Globus pallidus (tissue), 1 donor: ENCODE measurements at regions not wholly inside any gene's neighbourhood (a gene's known extent, or its start where the extent isn't known, plus 50 kb on each side); places are given as distances from the start of the nearest gene placed in this dataset.
"Not testable (repeated sequence)": the region's sequence is repeated elsewhere in the genome, so short reads cannot be mapped to it uniquely, and the experiment has no call there.

Experiments used
- DNase-seq: peaks from one replicate; pipeline ENCODE4 v3.0.0-alpha.2; 2015; ENCODE audit warnings: low spot score

GRCh38 chr4:10388146-10388545, 69.1 kb downstream of the ZNF518B start:
- not testable (repeated sequence) for DNase-seq

- DNase-seq: no peak
Measured at GRCh38 chr4:10385994-10386394, 71.2 kb downstream of the ZNF518B start.

- no peak for DNase-seq
Measured at GRCh38 chr4:10384974-10385373, 72.3 kb downstream of the ZNF518B start.

- DNase-seq: no peak
Measured at GRCh38 chr4:10383417-10383816, 73.8 kb downstream of the ZNF518B start.

GRCh38 chr4:10382171-10382570, 75.1 kb downstream of the ZNF518B start:
- DNase-seq: not testable (repeated sequence)

GRCh38 chr4:10381146-10381545, 76.1 kb downstream of the ZNF518B start:
- no peak for DNase-seq

GRCh38 chr4:10380735-10381134, 76.5 kb downstream of the ZNF518B start:
- DNase-seq: no peak

- DNase-seq: no peak
Measured at GRCh38 chr4:10371869-10372471, 85.3 kb downstream of the ZNF518B start.

- DNase-seq: no peak
Measured at GRCh38 chr4:10371121-10371520, 86.1 kb downstream of the ZNF518B start.

GRCh38 chr4:10369517-10369916, 87.7 kb downstream of the ZNF518B start:
- DNase-seq: no peak

- no peak for DNase-seq
Measured at GRCh38 chr4:10366628-10367027, 90.6 kb downstream of the ZNF518B start.

GRCh38 chr4:10364194-10364593, 93.0 kb downstream of the ZNF518B start:
- no peak for DNase-seq

GRCh38 chr4:10354746-10355145, 102.5 kb downstream of the ZNF518B start:
- DNase-seq: no peak

GRCh38 chr4:10354225-10354624, 103.0 kb downstream of the ZNF518B start:
- no peak for DNase-seq

- no peak for DNase-seq
Measured at GRCh38 chr4:10353110-10353509, 104.1 kb downstream of the ZNF518B start.

GRCh38 chr4:10348241-10348640, 109.0 kb downstream of the ZNF518B start:
- no peak for DNase-seq

GRCh38 chr4:10347815-10348214, 109.4 kb downstream of the ZNF518B start:
- DNase-seq: no peak

GRCh38 chr4:10347281-10347795, 109.9 kb downstream of the ZNF518B start:
- no peak for DNase-seq

GRCh38 chr4:10346023-10346422, 111.2 kb downstream of the ZNF518B start:
- DNase-seq: no peak

GRCh38 chr4:10345381-10345784, 111.8 kb downstream of the ZNF518B start:
- DNase-seq: no peak

- no peak for DNase-seq
Measured at GRCh38 chr4:10344824-10345223, 112.4 kb downstream of the ZNF518B start.

- DNase-seq: no peak
Measured at GRCh38 chr4:10343656-10344055, 113.6 kb downstream of the ZNF518B start.

GRCh38 chr4:10342866-10343265, 114.4 kb downstream of the ZNF518B start:
- DNase-seq: no peak

- no peak for DNase-seq
Measured at GRCh38 chr4:10336471-10336870, 120.8 kb downstream of the ZNF518B start.
